NCI-H82 (cell line): ENCODE measurements at regions not wholly inside any gene's neighbourhood (a gene's known extent, or its start where the extent isn't known, plus 50 kb on each side); places are given as distances from the start of the nearest gene placed in this dataset.

Experiments used
- DNase-seq: peaks from one replicate; lab custom pipeline; 2025; lab: John Stamatoyannopoulos, UW

DNA sequence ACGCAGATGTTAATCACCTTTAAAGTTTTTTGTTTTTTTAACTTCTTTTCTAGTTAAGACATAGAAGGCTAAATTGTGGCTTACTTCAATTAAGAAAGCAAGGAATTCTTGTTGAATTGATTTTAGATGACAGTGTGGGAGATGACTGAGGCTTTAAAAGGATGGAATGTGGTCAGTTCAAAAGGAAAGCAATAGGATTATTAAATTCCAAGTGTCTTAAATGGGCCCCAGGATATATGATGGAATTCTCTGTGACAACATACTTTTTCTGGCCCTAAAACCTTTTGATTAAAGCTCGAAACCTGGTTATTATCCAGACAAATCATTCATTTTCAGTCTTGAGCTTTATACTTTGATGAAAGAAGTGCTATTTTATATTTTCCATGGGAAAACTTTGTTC is 179.0 kb upstream of the TMEFF2 start:
- no peak for DNase-seq

DNA sequence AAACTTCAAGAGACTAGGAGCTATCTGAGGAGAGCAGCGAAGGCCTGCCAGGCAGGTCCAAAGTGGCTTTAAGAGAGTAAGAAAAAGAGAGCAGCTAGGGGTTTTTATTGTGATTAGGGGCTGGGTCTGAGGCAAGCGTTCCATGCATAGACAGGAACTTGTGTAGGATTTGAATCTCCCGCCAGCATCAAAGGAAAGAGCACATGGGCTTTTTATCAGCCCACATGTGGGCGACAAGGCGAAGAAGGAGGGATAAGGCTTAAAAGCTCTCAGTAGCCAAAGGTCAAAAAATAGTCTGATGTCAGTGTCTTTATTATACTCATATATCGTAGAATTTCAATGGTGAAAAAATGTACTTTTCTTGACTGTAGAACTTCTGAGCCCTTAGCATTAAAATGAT is 178.5 kb upstream of the TMEFF2 start:
- no peak for DNase-seq

DNA sequence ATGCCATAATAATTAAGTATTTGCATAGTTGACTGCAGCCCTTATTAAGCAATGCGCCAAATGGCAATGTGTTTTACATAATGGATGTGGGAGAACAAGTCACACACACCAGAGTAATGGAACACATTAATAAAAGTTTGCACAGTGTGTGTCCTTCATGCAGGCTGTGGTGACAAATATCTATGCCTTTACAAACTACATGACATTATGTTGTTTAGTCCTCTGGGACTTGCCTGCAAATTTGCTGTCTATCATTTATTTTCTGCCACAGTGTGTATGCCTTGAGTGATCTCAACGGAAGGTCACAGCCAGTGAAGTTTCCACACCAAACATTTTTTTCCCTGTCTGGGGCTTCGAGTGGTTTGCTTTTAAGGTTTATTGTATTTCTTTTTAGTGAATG is 175.2 kb upstream of the TMEFF2 start:
- DNase-seq: no peak

DNA sequence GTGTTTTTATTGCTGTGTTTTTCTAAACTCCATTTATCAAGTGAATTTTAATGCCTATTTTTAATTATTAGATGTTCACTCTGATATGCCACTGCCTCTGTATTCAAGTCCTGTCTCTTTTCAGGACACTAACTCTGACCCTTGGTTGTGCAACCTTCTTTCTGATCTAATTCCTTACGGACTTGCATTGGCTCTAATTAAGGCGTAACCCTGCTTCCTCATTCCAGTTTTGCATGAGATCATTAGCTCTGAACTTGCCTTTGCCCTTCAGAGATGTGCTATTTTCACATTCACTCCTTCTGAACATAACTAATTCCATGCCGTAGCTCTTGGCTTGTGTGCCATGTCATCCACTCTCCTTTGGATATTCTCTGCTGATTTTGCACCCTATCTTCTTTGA is 162.5 kb upstream of the TMEFF2 start:
- no peak for DNase-seq

DNA sequence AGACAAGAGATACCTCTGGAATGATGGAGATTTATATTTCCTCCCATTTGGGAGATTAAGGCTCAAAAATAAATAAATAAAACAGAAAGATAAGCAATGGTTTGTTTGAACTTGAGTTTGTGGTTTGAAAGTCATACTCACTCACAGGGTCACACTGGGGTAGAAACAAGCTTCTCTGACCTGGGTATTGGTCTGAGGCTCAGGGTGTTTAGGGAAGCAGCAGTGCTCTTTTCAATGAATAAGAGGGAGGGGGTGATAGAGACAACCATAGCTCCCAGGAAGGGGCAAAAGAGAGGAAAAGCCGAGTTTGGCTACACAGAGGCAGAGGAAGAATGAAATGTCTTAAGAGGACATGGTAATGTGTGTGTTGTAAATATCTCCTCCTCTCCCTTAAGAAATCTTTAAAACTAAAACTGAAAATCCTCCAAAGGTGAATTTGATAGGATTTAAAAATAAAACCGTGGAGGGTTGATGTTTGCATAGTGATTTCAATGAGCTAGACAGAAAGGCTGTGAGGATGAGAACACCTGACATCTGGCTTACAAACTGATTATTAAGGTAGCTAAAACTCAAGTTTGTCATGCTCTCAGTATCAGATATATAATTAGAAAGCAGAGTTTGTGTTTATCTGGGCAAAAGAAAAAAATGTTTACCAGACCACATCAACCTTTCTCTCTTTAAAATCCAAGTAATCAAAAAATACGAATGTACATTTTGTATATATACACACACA is 159.9 kb upstream of the TMEFF2 start:
- no peak for DNase-seq

DNA sequence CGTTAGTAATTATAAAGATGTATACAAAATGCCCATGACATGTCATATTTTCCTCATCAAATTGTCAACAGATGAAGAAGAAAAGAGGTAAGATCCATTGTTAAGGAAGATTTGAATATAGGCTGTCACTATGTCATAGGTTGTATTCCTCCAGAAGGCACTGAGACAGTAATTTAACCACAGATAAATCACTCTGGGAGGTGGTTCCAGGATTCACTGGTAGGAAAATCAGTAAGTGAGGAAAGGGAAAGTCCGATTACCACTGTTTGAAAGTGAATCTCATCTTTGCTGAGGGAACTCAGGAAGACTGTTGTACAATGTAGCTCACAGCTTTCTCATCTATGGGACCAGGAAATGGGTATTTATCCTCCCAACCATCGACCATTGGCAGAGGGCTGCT is 152.8 kb upstream of the TMEFF2 start:
- no peak for DNase-seq

DNA sequence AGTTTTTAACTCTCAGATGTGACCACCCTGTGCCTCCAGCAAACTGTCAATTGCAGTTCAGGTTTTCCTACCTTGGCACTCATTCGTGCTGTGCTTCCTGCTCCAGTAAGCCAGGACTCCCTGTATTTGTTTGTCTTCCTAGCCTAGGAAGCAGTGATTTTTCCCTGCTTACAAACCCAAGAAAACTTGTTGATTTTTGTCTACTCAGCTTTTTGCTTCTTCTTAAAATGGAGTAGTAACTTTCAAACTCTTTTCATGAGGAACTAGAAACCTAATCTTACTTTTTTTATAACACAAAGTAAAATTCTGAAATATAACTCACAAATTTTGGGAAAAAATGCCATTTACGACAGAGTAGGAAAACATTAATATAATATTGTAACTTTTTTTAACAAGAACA is 150.6 kb upstream of the TMEFF2 start:
- DNase-seq: no peak

DNA sequence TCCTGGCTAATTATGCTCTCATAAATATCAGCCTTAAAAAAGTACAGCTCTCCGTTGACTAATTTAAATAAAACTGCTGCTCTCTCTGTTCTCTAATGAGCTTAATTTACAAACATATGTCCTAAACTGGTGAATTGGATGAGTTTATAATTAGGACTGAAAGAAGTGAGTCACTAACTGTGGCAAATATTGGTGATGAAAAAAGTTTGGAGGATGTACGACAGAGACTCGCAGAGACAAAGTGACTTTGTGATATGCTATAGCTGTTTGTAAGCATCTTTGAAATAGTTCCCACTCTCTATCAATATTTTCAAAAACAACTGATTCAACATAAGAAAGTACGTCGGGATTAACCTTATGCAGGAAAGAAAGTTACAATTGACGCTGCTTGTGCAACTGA is 138.9 kb upstream of the TMEFF2 start:
- DNase-seq: no peak

DNA sequence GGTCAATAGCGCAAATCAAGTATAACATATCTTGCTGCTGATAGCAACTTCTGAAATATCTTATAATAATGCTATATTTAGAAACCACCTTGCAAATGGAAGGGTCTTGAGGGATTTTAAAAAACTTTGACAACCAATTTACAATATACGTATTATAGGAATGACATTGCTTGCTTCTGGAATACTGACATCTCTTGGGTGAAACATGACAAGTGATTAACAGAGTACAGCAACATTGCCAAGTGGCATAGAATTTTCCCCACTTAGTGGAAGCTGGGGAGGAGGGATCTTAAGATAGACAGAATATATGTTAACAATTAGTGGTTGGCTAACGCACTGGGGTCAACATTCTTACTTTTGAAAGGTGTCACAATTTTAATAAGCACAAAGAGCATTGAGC is 133.6 kb upstream of the TMEFF2 start:
- no peak for DNase-seq

DNA sequence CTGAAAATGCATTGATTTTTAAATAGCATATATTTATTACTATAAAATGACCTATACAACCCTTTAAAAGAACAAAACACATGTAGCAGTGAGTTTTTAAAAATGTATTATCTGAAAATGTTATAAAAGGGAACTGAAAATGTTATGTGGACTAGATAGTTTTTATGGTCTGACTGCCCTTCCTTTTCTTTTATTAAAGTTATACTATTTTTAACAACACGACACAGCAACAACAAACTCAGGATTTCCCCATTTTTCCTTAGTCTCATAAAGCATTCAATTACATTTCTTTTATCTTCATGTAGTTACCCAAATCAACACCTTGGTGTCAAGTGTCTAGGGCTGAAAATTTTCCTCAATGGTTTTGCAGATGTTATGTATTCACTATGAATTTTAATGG is 132.8 kb upstream of the TMEFF2 start:
- DNase-seq: no peak

DNA sequence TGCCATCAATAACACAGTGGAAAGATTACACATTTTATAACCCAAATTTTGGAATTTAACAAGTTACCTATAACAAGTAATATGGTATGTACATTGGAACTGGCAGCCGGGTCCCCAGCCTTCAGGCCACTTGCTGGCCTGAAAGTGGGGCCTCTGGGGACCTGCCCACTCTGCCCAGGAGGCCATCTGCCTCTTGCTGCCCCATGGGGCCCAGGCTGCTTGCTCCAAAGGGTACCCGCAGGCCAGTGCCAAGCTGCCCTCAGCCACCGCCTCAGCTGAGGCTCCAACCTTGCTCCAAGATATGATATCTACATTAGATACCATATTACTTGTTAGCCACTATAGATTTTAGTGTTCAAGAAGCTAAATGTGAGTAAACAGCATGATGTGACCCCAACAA is 120.8 kb upstream of the TMEFF2 start:
- DNase-seq: no peak

DNA sequence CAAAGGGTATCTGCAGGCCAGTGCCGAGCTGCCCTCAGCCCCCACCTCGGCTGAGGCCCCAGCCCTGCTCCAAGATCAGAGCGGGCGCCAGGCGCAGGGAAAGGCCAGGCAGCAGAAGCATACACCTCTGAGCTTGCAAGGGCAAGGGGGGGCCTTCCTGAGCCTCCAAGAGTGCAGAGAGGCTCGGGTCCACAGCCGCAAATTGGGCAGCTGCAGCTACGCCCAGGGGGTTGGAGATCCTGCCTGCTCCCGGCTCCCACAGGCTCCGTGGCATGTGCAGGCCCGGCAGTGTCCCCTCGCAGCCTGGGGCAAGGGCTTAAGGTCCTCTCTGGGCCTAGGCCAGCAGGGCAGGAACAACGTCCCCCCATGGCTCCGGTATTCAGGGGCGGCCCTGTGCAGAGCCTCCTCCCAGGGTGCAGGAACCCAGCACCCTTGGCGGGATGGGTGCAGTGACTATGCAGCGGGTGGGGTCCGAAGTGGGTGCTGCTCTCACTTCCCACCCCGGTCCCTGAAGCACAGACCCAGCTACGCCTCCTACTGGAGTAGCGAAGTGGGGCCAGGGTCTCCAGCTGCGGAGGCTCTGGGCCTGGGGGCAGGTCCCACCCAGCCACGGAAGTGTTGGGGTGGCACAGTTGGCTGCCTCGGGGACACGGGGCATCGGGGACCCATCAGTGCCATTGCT is 120.2 kb upstream of the TMEFF2 start:
- DNase-seq: no peak

DNA sequence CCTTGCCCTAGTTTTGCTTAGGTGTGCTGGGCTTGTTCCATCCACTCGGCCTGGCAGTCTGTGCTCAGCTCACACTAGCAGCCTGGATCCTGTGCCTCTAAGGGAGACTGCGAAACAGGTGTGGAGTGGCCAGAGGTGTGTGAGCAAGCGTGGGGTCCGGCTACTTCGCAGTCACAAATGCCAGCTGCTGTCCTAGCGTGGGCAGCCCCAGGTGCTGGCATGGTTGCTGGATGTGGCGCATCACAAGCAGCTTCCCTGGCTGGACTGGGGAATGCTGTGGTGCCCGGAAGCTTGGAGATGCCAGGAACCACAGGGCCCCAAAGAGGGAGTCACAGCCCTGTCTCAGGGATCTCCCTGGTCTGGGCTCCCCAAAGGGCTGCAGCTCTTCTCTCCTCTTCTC is 119.0 kb upstream of the TMEFF2 start:
- DNase-seq: no peak

DNA sequence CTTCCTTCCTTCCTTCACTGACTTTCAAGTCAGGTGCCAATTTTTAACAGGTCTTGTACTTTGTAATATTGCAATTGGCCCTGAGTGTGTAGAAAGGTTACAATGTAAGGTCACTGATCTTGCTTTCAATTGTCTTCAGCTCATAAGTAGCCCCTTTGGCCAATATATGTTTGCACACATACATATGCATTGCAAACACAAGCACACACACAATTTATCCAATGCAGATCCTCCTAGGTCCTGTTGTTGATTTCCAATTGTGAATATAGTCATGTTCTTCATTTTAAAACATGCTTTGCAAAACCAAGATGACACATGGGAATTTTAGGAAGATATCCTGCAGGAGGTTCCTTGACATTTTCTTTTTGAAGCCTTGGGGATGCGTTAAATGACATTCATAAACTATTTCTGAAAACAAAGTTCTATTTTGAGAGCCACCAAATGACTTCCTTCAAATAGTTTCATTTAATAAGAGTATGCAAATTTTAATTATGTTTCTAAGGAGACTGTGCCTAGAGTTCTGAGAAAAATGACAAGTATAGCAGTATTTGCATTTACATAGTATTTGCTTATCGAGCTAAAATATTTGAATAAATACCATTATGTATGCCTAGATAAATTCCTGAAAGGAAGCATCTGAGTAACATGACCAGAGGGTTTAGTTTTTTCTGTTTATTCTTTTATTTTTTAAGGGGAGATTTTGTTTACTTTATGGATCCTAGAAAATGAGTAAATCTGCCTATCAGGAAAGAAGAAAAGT is 117.1 kb upstream of the TMEFF2 start:
- DNase-seq: no peak

DNA sequence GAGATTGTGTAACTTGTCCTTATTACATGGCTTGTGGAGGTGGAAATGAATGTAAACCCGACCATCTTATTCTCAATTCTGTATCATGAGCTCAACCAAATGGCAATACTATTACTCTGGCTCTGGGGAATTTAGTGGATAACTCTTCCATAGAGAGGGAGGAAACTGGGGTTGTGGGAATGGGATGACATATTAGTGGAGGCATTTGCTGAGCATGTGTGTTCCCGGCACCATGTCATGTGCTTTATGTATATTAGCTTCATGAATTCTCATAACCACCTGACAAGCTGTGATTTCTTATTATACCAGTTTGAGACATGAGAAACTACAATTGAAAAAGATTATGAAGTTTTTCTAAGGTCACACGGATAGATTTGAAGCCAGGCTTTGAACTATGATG is 112.8 kb upstream of the TMEFF2 start:
- no peak for DNase-seq

DNA sequence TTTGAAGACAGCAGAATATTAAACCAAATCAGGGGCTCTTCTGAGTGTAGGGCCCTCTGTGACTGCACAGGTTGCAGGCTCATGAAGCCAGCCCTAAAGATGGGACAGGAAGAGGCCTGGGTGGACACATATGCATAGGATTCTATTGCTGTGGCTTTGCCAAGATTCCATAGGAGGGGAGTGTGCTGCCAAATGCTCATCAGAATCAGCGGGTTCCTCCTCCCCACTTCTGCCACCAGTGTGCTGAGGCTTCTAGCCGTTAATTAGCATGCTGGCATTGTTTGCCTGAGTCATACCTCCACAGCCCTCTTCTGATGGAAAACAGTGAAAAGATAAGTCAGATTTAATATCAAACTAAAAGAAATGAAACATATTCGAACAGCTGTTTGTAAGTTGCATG is 103.9 kb upstream of the TMEFF2 start:
- peak; percentile 10 for DNase-seq

DNA sequence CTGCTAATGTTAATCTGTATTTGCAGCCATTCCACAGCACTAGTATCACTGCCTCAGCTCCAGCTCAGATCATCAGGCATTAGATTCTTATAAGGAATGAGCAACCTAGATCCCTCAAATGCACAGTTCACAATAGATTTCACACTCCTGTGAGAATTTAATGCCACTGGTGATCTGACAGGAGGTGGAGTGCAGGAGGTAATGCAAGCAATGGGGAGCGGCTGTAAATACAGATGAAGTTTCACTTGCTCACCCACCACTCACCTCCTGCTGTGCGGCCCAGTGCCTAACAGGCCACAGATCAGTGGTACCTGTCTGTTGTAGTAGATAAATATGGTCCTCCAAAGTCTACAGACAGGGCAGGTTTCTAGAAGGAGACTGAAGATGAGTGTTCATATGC is 97.7 kb upstream of the TMEFF2 start:
- no peak for DNase-seq

DNA sequence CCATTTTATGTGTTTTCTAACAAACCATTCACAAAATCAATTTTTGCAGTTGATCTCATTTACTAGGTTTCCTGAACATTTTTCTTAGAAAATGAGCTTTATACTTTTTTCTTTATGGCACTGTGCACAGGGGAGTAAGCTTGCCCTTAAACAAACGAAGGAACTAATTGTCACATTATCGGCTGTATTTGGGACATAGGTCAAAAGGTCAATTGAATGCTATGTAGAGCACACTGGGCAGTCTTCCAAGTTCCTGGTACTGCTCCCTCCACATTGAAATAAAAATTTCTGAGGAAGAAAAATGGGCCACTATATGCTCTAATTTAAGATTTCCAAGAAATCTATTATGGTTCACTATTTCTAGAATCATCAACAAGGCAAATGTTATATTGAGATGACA is 93.6 kb upstream of the TMEFF2 start:
- DNase-seq: no peak

DNA sequence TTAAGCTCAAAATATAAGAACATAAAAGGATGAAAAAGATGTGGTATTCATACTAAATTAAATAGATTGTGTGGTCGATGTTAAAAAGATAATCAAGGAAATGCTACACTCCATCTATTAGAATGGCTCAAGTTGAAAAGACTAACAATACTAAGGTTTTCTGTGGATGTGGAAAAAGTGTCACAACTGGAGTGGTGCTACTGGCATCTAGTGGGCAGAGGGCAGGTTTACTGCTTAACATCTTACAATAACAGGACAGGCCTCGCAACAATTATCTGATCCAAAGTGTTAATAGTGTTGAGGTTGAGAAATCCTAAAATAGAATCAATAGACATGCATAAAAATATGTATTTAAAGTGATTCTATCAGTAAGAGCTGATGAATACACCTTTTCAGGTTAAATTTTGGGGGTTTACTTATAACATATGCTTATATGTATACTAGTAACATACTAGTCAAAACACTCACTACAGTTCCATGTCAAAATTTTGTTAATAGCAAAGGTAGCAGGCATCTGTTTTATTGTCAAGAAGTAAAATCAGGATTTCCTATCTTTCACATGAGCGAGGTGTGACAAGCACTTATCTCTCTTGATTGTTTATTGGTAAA is 91.5 kb upstream of the TMEFF2 start:
- peak; percentile 57 for DNase-seq

DNA sequence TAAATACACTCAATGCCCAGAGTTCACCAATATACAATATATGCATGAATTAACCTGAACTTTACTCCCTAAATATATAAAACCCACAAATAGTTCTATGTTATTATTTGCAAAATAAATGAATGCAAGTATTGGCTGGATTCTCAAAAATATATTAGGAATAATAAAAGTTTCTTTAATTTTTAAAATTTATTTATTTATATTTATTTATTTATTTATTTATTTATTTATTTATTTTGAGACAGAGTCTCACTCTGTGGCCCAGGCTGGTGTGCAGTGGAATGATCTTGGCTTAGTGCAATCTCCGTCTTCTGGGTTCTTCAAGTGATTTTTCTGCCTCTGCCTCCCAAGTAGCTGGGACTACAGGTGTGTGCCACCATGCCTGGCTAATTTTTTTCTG is 88.7 kb upstream of the TMEFF2 start:
- no peak for DNase-seq

DNA sequence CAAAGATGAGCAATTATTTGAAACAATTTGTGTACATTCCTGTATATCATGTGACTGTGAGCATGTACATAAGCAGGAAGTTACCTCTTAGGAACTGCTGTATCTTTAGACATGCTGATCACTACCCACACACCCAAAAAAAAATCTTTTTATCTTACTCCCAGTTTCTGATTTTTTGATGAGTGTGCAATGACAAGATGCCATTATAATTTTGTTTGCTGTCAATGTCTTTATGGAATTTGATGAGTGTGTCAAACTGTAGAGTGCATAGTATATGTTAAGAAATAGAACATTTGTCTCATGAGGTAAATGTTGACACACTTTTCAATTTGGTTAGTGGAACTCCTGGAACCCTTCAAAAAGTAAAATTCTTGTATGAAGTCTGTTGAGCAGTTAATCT is 84.0 kb upstream of the TMEFF2 start:
- no peak for DNase-seq

DNA sequence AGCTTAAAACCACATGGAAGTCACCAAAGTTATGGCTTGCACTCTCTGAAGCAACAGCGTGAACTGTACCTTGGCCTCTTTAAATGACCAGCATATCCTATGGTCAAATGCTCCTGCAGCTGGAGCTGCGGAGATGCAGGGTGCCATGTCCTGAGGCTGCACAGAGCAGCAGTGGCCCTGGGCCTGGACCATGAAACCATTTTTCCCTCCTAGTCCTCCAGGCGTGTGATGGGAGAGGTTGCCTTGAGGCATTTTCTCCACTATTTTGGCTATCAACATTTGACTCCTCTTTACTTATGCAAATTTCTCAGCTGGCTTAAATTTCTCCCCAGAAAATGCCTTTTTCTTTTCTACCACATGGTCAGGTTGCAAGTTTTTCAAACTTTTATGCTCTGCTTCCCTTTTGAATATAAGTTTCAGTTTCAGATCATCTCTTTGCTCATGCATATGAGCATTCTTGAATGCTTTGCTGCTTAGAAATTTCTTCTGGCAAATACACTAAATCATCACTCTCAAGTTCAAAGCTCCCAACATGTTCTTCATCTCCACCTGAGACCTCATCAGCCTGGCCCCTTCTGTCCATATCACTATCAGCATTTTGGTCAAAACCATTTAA is 82.9 kb upstream of the TMEFF2 start:
- DNase-seq: no peak
